IPS DF 6.9 (cell line): ENCODE measurements at regions not wholly inside any gene's neighbourhood (a gene's known extent, or its start where the extent isn't known, plus 50 kb on each side); places are given as distances from the start of the nearest gene placed in this dataset.

Experiments used
- DNase-seq: peaks from one replicate; pipeline ENCODE4 v3.0.0-alpha.2; 2013; ENCODE audit warnings: low read depth, low spot score
- H3K27ac ChIP-seq: one replicate; pipeline ENCODE4 v1.5.1; 2013; ENCODE audit warnings: low read length, control low read depth
- H3K27me3 ChIP-seq: 2 replicates; pipeline ENCODE4 v1.6.1; 2013; ENCODE audit warnings: mild to moderate bottlenecking, low read length; ENCODE audit not compliant: control insufficient read depth, insufficient read depth
- H3K36me3 ChIP-seq: 2 replicates; pipeline ENCODE4 v1.6.1; 2013; ENCODE audit warnings: low read length; ENCODE audit not compliant: control insufficient read depth, insufficient read depth
- H3K4me1 ChIP-seq: 2 replicates; pipeline ENCODE4 v1.6.1; 2013; ENCODE audit warnings: low read length; ENCODE audit not compliant: control insufficient read depth, insufficient read depth
- H3K4me3 ChIP-seq: 2 replicates; pipeline ENCODE4 v1.5.1; 2013; ENCODE audit warnings: mild to moderate bottlenecking, low read length
- H3K9me3 ChIP-seq: 2 replicates; pipeline ENCODE4 v1.6.1; 2013; ENCODE audit warnings: low read length, inconsistent platforms; ENCODE audit not compliant: control insufficient read depth, insufficient read depth
- WGBS: extraction: QIAGEN DNeasy Blood & Tissue Kit; methylation state at CpG from one replicate; pipeline ENCODE4 v1.1.7; 2013; ENCODE audit warnings: mixed read lengths, missing lambda C conversion rate; ENCODE audit not compliant: insufficient read length, insufficient coverage; 5-methylcytosine and 5-hydroxymethylcytosine counted together

DNA sequence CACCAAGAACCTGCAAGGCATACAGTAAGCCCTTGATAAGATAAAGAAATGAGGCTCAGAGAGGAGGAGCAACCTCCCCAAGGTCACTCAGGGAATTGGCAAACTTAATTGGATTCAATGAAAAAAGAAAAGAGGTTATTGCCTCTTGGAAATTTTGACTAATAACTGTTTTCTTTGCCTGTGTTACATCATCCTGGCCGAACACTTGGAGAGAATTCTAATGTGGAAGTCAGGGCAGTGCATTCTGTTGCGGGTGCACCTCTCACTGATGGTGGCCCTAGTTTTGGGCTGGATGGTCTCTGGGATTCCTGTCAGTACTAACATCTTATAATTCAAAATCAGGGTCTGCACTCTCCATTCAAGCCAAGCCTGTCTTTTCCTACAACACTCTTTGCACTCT is 186.2 kb upstream of the BCOR start:
- no peaks in the 10 kb centered on the region for H3K36me3 ChIP-seq
- WGBS, result no CpG with 5 or more reads among the region's 2 CpGs
- H3K4me3 ChIP-seq, result no peak overlapping the region
- H3K27me3 ChIP-seq, result no peaks in the 10 kb centered on the region
- DNase-seq, result no peak
- no peak overlapping the region for H3K27ac ChIP-seq
- peaks cover 1% of the 10 kb centered on the region; the same call in 1 of the 2 replicates for H3K4me1 ChIP-seq
- H3K9me3 ChIP-seq, result no peaks in the 10 kb centered on the region

DNA sequence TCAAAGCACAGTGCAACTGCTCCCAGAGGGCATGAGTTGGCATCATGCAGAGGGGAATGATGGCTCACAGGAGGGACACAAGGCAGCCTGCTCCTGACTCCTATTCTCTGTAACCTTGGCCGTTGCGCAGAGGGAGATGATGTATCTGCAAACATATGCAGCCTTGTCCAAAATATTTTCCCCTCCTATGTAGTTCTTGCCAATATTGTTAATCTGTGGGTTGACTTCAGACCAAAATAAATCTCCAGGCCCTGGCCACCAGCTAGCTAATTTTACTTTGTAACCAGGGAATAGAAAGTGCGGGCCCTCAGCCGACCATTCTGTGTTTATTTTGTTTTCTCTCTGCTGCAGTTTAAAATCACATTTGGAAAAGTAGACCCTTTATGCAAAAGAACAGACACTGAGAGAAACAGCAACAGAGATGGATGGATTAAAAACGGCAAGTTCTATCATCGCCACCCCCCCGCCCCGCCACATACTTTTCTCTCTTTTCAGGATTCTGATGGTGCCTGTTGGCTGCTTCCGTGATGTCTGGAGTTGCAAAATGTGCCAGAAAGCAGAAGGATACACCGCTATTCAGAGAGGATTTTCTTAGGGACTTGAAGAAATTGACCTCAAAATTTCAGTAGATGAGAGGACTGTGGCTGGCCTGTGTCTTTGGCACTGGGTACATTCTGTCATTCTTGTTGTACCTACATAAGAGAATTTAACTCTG is 185.3 kb upstream of the BCOR start:
- no peak overlapping the region for H3K4me3 ChIP-seq
- no peaks in the 10 kb centered on the region for H3K36me3 ChIP-seq
- no peaks in the 10 kb centered on the region for H3K27me3 ChIP-seq
- no peak for DNase-seq
- H3K4me1 ChIP-seq, result peaks cover 1% of the 10 kb centered on the region; the same call in 1 of the 2 replicates
- no peaks in the 10 kb centered on the region for H3K9me3 ChIP-seq
- no CpG with 5 or more reads among the region's 10 CpGs for WGBS
- no peak overlapping the region for H3K27ac ChIP-seq

DNA sequence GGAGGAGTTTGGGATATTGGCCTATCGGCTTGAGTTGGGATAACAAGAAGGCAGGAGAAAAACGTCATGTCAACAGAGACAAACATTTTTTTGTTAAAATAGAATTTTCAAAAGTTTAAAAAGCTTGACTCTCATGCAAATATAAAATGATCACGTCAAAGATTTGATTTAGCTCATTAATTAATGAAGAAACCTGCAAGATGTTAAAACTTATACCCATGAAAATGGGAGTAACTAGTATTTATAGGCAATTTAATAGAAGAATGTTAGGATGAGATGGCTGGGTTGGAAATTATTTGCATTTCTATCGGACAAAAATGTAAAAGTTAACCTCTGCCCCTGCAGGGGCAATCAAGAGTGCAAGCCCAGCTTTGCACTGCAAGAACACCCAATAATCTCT is 184.6 kb upstream of the BCOR start:
- no peak overlapping the region for H3K4me3 ChIP-seq
- WGBS, result no CpG with 5 or more reads among the region's 4 CpGs

DNA sequence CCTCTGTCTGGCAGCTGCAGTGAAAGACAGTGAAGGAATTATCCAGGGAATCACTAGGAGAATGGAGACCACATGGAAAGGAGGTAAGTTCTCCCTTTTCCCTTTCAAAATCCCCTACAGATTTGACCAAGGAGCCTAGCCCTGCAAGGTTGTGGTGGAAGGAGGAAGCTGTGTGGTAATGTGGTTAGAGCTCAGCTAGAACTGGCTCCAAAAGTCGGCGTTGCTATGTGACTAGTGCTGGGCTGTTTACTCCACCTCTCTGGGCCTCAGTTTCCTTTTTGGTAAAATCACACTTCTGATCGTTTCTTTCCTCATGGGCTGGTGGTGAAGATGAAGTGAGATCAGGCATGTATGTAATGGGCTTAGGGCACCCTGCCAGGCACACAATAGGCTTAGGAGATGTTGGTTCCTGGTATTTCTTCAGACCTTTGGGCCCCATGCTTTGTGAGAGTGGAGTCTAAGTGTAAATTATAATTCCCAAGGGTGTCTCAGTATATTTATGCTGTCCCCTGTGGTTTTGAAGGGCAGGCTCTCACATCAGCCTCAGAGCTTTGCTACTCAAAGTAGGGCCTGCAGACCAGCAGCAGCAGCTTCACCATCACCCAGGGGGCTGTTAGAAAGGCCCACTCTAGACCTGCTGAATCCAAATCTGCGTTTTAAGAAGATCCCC is 183.7 kb upstream of the BCOR start:
- no peaks in the 10 kb centered on the region for H3K27me3 ChIP-seq
- H3K9me3 ChIP-seq, result no peaks in the 10 kb centered on the region
- no peak overlapping the region for H3K27ac ChIP-seq
- no CpG with 5 or more reads among the region's 4 CpGs for WGBS
- DNase-seq, result no peak
- H3K4me3 ChIP-seq, result no peak overlapping the region
- peaks cover 1% of the 10 kb centered on the region; the same call in 1 of the 2 replicates for H3K4me1 ChIP-seq
- H3K36me3 ChIP-seq, result no peaks in the 10 kb centered on the region

More for the DNA sequence above, 184.6 kb upstream of the BCOR start:
- Histone ChIP-seq H3K36me3 (no peaks in the 10 kb centered on the region), H3K9me3 (no peaks in the 10 kb centered on the region), H3K4me1 (peaks cover 1% of the 10 kb centered on the region; the same call in 1 of the 2 replicates), H3K27me3 (no peaks in the 10 kb centered on the region), H3K27ac (no peak overlapping the region)
- no peak for DNase-seq

DNA sequence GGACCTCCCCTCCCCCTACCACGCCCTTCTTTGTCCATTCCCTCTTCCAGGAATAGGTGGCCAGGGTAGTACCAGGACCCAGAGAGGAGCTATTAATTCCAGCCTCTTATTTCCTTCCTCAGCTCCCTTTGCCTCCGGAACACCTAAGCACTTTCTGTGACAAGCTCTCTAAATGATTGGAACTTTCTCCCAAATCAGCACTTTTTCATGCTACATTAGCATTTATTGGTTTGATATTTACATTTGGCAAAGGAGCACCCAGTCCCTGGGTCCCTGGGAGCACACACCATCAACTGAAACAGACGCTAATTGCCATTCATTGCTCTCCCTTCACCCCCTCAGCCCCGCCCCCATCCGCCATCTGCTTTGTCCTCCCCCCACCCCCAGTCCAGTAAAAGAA is 182.0 kb upstream of the BCOR start:
- H3K9me3 ChIP-seq, result no peaks in the 10 kb centered on the region
- WGBS, result no CpG with 5 or more reads among the region's 5 CpGs
- DNase-seq, result no peak

DNA sequence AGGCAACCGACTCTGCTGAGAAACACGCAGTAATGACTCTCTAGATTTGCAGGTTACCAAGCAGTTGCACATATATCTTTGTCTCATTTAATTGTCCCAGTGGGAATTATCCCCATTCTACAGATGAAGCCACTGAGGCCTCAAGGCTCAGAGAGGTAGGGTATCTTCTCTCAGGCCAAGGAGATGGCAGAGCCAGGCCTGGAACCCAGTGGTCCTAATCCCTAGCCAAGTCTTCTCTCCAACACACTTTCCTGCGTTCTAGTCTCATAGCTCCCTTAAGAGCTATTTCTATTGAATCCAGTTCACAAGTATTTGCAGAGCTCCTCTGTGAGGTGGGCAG is 181.3 kb upstream of the BCOR start:
- Histone ChIP-seq H3K27ac (no peak overlapping the region), H3K4me3 (no peak overlapping the region), H3K27me3 (no peaks in the 10 kb centered on the region), H3K4me1 (peaks cover 1% of the 10 kb centered on the region; the same call in 1 of the 2 replicates), H3K36me3 (no peaks in the 10 kb centered on the region), H3K9me3 (no peaks in the 10 kb centered on the region)
- no CpG with 5 or more reads among the region's 3 CpGs for WGBS
- no peak for DNase-seq

More for the DNA sequence above, 182.0 kb upstream of the BCOR start:
- Histone ChIP-seq H3K4me3 (no peak overlapping the region), H3K4me1 (peaks cover 1% of the 10 kb centered on the region; the same call in 1 of the 2 replicates), H3K27me3 (no peaks in the 10 kb centered on the region), H3K27ac (no peak overlapping the region), H3K36me3 (no peaks in the 10 kb centered on the region)

DNA sequence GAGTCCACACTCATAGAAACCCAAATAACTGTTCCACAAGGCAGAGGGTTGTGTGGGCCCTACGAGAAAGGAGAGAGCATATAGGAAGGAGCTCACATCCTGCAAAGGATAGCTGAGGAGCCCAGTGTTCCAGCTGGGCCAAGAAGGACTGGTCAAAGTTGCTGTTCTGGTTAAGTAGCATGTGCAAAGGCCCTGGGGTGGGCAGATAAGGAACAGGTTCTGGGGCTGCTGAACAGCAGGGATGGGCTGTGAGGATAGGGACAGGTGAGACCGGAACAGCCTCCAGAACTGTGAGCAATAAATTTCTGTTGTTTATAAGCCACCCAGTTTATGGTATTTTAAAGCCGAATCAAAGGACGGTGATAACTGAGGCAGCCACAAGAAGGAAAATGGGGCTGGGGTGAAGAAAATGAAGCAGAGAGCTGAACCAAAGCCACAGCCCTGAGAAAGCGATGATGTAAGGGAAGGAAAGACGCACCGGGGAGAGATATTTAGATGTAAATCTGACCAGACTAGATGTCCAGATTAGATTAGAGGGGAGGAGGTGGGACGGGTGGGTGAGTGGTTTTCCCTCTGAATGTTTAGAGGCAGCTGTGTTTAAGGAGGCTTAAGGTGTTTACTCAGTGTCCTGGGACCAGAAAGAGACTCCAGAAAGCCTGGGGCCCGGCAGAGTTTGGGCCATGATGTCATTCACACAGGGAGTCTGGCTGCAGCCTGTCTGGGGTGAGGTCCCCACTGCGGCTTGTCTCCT is 180.8 kb upstream of the BCOR start:
- Histone ChIP-seq H3K27me3 (no peaks in the 10 kb centered on the region), H3K27ac (no peak overlapping the region), H3K4me1 (peaks cover 1% of the 10 kb centered on the region; the same call in 1 of the 2 replicates), H3K36me3 (no peaks in the 10 kb centered on the region), H3K4me3 (no peak overlapping the region), H3K9me3 (no peaks in the 10 kb centered on the region)
- DNase-seq, result no peak
- no CpG with 5 or more reads among the region's 10 CpGs for WGBS

DNA sequence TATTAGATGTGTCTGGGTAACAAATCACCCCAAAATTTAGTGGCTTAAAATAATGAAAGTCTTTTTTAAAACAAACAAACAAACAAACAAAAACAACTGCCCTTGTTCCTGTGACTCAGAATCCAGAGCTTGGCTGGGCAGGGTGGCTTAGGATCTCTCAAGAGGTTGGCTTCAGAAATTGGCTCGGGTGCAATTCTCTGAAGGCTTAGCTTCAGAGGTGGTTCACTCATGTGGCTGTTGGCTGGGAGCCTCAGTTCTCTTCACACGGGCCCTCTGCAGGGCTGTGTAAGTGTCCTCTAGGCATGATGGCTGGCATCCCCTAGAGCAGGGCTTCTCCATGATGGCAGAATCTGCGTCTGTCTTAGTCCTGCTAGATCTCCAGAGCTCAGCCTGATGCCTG is 179.9 kb upstream of the BCOR start:
- no peaks in the 10 kb centered on the region for H3K27me3 ChIP-seq
- peaks cover 1% of the 10 kb centered on the region; the same call in 1 of the 2 replicates for H3K4me1 ChIP-seq
- H3K27ac ChIP-seq, result no peak overlapping the region
- no peak for DNase-seq
- no peaks in the 10 kb centered on the region for H3K36me3 ChIP-seq
- H3K9me3 ChIP-seq, result no peaks in the 10 kb centered on the region
- no CpG with 5 or more reads among the region's 3 CpGs for WGBS
- no peak overlapping the region for H3K4me3 ChIP-seq

DNA sequence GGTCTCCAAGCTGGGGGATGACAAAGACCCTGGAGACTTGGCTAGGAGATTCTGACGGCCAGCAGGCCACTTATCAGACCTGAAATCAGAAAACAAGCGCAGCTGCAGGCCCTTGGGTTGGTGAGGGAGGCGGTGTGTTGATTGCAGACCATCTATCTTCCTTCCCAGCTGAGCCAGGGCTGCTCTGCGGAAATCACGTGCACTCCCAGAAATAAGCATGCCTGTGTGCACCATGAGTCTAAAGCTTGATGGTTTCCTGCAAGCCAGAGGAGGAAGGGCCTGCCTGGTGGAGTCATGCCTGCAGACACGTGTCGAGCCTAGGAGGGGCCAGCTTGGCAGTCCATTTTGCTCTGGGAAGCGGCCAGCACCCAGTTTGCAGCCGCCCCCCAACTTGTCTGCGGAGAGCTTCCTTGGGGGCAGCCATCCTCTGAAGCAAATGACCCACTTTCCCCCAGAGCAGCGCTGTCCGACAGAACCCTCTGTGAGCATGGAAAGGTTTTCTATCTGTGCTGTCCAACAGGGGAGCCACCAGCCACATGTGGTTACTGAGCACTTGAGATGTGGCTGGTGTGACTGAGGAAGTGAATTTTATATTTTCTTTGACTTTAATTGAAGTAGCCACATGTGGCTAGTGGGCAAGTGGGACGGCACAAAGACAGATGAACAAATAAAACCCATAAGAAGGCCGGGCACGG is 175.7 kb upstream of the BCOR start:
- H3K36me3 ChIP-seq, result no peaks in the 10 kb centered on the region
- no peak overlapping the region for H3K4me3 ChIP-seq
- H3K27me3 ChIP-seq, result no peaks in the 10 kb centered on the region
- no peak for DNase-seq
- H3K27ac ChIP-seq, result no peak overlapping the region
- H3K4me1 ChIP-seq, result no peaks in the 10 kb centered on the region
- H3K9me3 ChIP-seq, result no peaks in the 10 kb centered on the region
- WGBS, result no CpG with 5 or more reads among the region's 15 CpGs

DNA sequence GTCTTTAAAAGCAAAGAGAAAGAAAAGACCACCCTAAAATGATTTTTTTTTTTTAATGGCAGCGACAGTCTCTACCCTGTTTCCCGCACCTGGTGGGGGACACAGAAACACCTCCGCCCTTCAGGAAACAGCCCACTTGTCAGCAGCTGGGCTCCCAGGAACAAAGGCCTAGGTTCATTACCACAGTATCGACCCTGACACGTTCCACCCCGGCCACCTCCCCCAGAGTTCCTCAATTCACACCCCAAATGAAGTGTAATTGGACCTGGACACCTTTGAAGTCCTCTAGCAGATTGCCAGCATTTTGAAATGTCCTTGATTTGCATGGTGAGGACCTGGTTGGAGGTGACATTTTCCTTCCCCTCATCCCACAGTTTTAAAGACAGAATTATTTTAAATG is 175.0 kb upstream of the BCOR start:
- WGBS, result no CpG with 5 or more reads among the region's 6 CpGs
- no peaks in the 10 kb centered on the region for H3K27me3 ChIP-seq
- no peak overlapping the region for H3K4me3 ChIP-seq
- H3K36me3 ChIP-seq, result no peaks in the 10 kb centered on the region
- no peaks in the 10 kb centered on the region for H3K4me1 ChIP-seq
- no peak overlapping the region for H3K27ac ChIP-seq
- H3K9me3 ChIP-seq, result no peaks in the 10 kb centered on the region
- DNase-seq, result no peak
